IMR-90 (cell line): ENCODE measurements at regions not wholly inside any gene's neighbourhood (a gene's known extent, or its start where the extent isn't known, plus 50 kb on each side); places are given as distances from the start of the nearest gene placed in this dataset.

Experiments
- ATAC-seq: fragments of 200-7000 bp; cut with Tn5 transposase; 2 replicates; pipeline ENCODE4 v1.9.1; 2020; ENCODE audit warnings: low read depth, mild to moderate bottlenecking, moderate library complexity
- BruUV-seq: library from RNA; stranded (reverse); fragments of 400-500 nt; replicated peaks from 2 replicates; lab custom pipeline; 2021; lab: Mats Ljungman, UMichigan
- CTCF ChIA-PET: fragments of 300-600 bp; formaldehyde crosslinking; extraction: SDS; loops from one replicate; lab custom pipeline; 2021; ENCODE audit warnings: antibody characterized with exemption; lab: Yijun Ruan, JAX
- POLR2A ChIA-PET: fragments of 300-600 bp; sonication (Branson Sonifier 250); formaldehyde crosslinking; loops from one replicate; lab custom pipeline; 2022; ENCODE audit warnings: antibody characterized with exemption; ENCODE audit not compliant: unreplicated experiment; lab: Charles Lee
- DNase-seq: peaks from one replicate; pipeline ENCODE4 v3.0.0; 2013
- H2AFZ ChIP-seq: replicated peaks from 2 replicates; pipeline ENCODE3; 2013; ENCODE audit warnings: low read length, mild to moderate bottlenecking; ENCODE audit not compliant: poor library complexity
- H2AK5ac ChIP-seq: 2 replicates; pipeline ENCODE4 v1.6.1; 2013; ENCODE audit warnings: low read depth, low read length, inconsistent platforms
- H2AK9ac ChIP-seq: replicated peaks from 2 replicates; pipeline ENCODE3; 2013; ENCODE audit warnings: mild to moderate bottlenecking, low read depth, low read length, moderate library complexity; ENCODE audit not compliant: poor library complexity
- H2BK120ac ChIP-seq: 2 replicates; pipeline ENCODE4 v1.6.1; 2013; ENCODE audit warnings: low read depth, low read length, inconsistent platforms
- H2BK15ac ChIP-seq: 3 replicates; pipeline ENCODE4 v1.6.1; 2013; ENCODE audit warnings: low read depth, low read length, inconsistent platforms
- H2BK20ac ChIP-seq: 2 replicates; pipeline ENCODE4 v1.6.1; 2013; ENCODE audit warnings: low read depth, mild to moderate bottlenecking, inconsistent platforms, low read length, moderate library complexity
- H2BK5ac ChIP-seq: 2 replicates; pipeline ENCODE4 v1.6.1; 2013; ENCODE audit warnings: mild to moderate bottlenecking, low read depth, low read length, inconsistent platforms; ENCODE audit not compliant: poor library complexity, severe bottlenecking
- H3K14ac ChIP-seq: replicated peaks from 2 replicates; pipeline ENCODE4 v1.6.1; 2013; ENCODE audit warnings: low read depth, low read length, inconsistent platforms
- H3K18ac ChIP-seq: 2 replicates; pipeline ENCODE4 v1.6.1; 2013; ENCODE audit warnings: low read depth, low read length, control low read depth
- H3K23ac ChIP-seq: 2 replicates; pipeline ENCODE4 v1.6.1; 2013; ENCODE audit warnings: low read depth, low read length, inconsistent platforms
- H3K27ac ChIP-seq: 2 replicates; pipeline ENCODE4 v1.5.1; 2013; ENCODE audit warnings: mild to moderate bottlenecking, control low read depth, low read length; ENCODE audit not compliant: insufficient read depth
- H3K27me3 ChIP-seq: 2 replicates; pipeline ENCODE4 v1.6.1; 2013; ENCODE audit warnings: low read length; ENCODE audit not compliant: control insufficient read depth, insufficient read depth
- H3K36me3 ChIP-seq: 2 replicates; pipeline ENCODE4 v1.6.1; 2013; ENCODE audit warnings: low read length, mixed read lengths; ENCODE audit not compliant: control insufficient read depth, insufficient read depth
- H3K4ac ChIP-seq: 2 replicates; pipeline ENCODE4 v1.6.1; 2013; ENCODE audit warnings: low read depth, low read length, inconsistent platforms
- H3K4me1 ChIP-seq: 2 replicates; pipeline ENCODE4 v1.6.1; 2013; ENCODE audit warnings: low read length, mixed read lengths; ENCODE audit not compliant: control insufficient read depth, insufficient read depth
- H3K4me2 ChIP-seq: 2 replicates; pipeline ENCODE4 v1.6.1; 2013; ENCODE audit warnings: low read depth, mild to moderate bottlenecking, control low read depth, low read length, moderate library complexity
- H3K4me3 ChIP-seq: 2 replicates; pipeline ENCODE4 v1.5.1; 2013; ENCODE audit warnings: low read depth, mild to moderate bottlenecking, control low read depth, low read length, moderate library complexity; ENCODE audit not compliant: insufficient read depth
- H3K56ac ChIP-seq: 2 replicates; pipeline ENCODE4 v1.6.1; 2013; ENCODE audit warnings: low read length, inconsistent platforms; ENCODE audit not compliant: insufficient read depth; ENCODE audit errors: extremely low read depth
- H3K79me1 ChIP-seq, 2 experiments: 2 replicates each; pipeline ENCODE4 v1.6.1; 2013; ENCODE audit warnings: low read length in 2 of 2, inconsistent platforms in 1 of 2, low read depth in 1 of 2
- H3K9ac ChIP-seq: 2 replicates; pipeline ENCODE4 v1.6.1; 2013; ENCODE audit warnings: low read depth, low read length, control low read depth
- H3K9me1 ChIP-seq: 2 replicates; pipeline ENCODE4 v1.6.1; 2013; ENCODE audit warnings: low read length, inconsistent platforms; ENCODE audit not compliant: insufficient read depth
- H3K9me3 ChIP-seq: 2 replicates; pipeline ENCODE4 v1.6.1; 2013; ENCODE audit warnings: low read length; ENCODE audit not compliant: control insufficient read depth, insufficient read depth
- H4K20me1 ChIP-seq: 2 replicates; pipeline ENCODE4 v1.6.1; 2013; ENCODE audit warnings: low read length, inconsistent platforms; ENCODE audit not compliant: insufficient read depth
- H4K5ac ChIP-seq: 2 replicates; pipeline ENCODE4 v1.6.1; 2013; ENCODE audit warnings: mild to moderate bottlenecking, low read depth, low read length, control low read depth
- H4K8ac ChIP-seq, 2 experiments: 2 replicates each; pipeline ENCODE4 v1.6.1; 2013; ENCODE audit warnings: low read depth in 2 of 2, low read length in 2 of 2, control low read depth in 1 of 2, inconsistent platforms in 1 of 2
- H4K91ac ChIP-seq: 2 replicates; pipeline ENCODE4 v1.6.1; 2013; ENCODE audit warnings: low read depth, low read length, inconsistent platforms; ENCODE audit not compliant: insufficient read depth
- BHLHE40 ChIP-seq: fragments of 150-350 bp; IDR thresholded peaks from 2 replicates; pipeline ENCODE4 v1.6.1; 2016; ENCODE audit warnings: mild to moderate bottlenecking, low read depth, low read length
- CEBPB ChIP-seq: IDR thresholded peaks from 2 replicates; pipeline ENCODE4 v1.6.1; 2012; ENCODE audit warnings: low read depth, low read length, improper control_type of control experiment
- CHD1 ChIP-seq: IDR thresholded peaks from 2 replicates; pipeline ENCODE4 v1.6.1; 2012; ENCODE audit warnings: low read depth, low read length, improper control_type of control experiment
- FOS ChIP-seq: fragments of 150-350 bp; IDR thresholded peaks from 2 replicates; pipeline ENCODE4 v1.6.1; 2016; ENCODE audit warnings: low read depth, low read length
- MAFK ChIP-seq: IDR thresholded peaks from 2 replicates; pipeline ENCODE4 v1.6.1; 2012; ENCODE audit warnings: low read depth, low read length, improper control_type of control experiment
- MAZ ChIP-seq: IDR thresholded peaks from 2 replicates; pipeline ENCODE4 v1.6.1; 2012; ENCODE audit warnings: low read depth, mild to moderate bottlenecking, low read length, improper control_type of control experiment, moderate library complexity, borderline replicate concordance
- MXI1 ChIP-seq: IDR thresholded peaks from 2 replicates; pipeline ENCODE4 v1.6.1; 2012; ENCODE audit warnings: low read depth, mild to moderate bottlenecking, low read length, moderate library complexity, borderline replicate concordance
- NFE2L2 ChIP-seq: fragments of 150-350 bp; IDR thresholded peaks from 2 replicates; pipeline ENCODE4 v1.6.1; 2016; ENCODE audit warnings: low read depth, mild to moderate bottlenecking, low read length
- POLR2A ChIP-seq: IDR thresholded peaks from 2 replicates; pipeline ENCODE4 v1.6.1; 2012; ENCODE audit warnings: mild to moderate bottlenecking, low read depth, low read length
- RAD21 ChIP-seq: IDR thresholded peaks from 2 replicates; pipeline ENCODE4 v1.6.1; 2012; ENCODE audit warnings: low read length, improper control_type of control experiment
- RCOR1 ChIP-seq: IDR thresholded peaks from 2 replicates; pipeline ENCODE4 v1.6.1; 2012; ENCODE audit warnings: mild to moderate bottlenecking, low read length, improper control_type of control experiment; ENCODE audit not compliant: insufficient replicate concordance
- RFX5 ChIP-seq: IDR thresholded peaks from 2 replicates; pipeline ENCODE4 v1.8.0; 2012; ENCODE audit warnings: low read depth, mild to moderate bottlenecking, low read length, moderate library complexity
- SMC3 ChIP-seq: fragments of 150-350 bp; IDR thresholded peaks from 2 replicates; pipeline ENCODE4 v1.6.1; 2016; ENCODE audit warnings: low read depth, mild to moderate bottlenecking, antibody characterized with exemption, low read length, moderate library complexity
- WGBS, 2 experiments: methylation state at CpG; one replicate each; pipeline versions ENCODE4 v1.1.5 to v1.1.7; 2013; ENCODE audit warnings: missing lambda C conversion rate in 2 of 2; ENCODE audit not compliant: insufficient read length in 1 of 2; ENCODE audit errors: extremely low coverage in 2 of 2; 5-methylcytosine and 5-hydroxymethylcytosine counted together
- dilution Hi-C: fragments of 300-500 bp; cut with HindIII; formaldehyde crosslinking; loops from one replicate; pipeline ENCODE4 v1.14.3; 2018; ENCODE audit warnings: low sequenced_read_pairs; ENCODE audit not compliant: unreplicated experiment
- in situ Hi-C: fragments of 300-500 bp; cut with MboI; formaldehyde crosslinking; loops from 3 replicates; pipeline ENCODE4 v1.14.3; 2019; ENCODE audit warnings: low sequenced_read_pairs, inconsistent platforms, mixed read lengths
- intact Hi-C: fragments of 100-400 bp; cut with micrococcal nuclease; formaldehyde crosslinking; loops from 2 replicates; pipeline ENCODE4 v1.10.0; 2022
- TF ChIP-seq, protein P1 (sequence below): conservative IDR thresholded peaks from 2 replicates; pipeline ENCODE4 v1.5.1; 2012; ENCODE audit warnings: mild to moderate bottlenecking, low read depth, low read length, improper control_type of control experiment
- TF ChIP-seq, protein P2 (sequence below): fragments of 150-350 bp; IDR thresholded peaks from 2 replicates; pipeline ENCODE4 v1.6.1; 2017; ENCODE audit warnings: mild to moderate bottlenecking, antibody characterized with exemption, low read length, low read depth
- TF ChIP-seq, protein P3 (sequence below): fragments of 150-350 bp; IDR thresholded peaks from 2 replicates; pipeline ENCODE4 v1.6.1; 2016; ENCODE audit warnings: low read depth, mild to moderate bottlenecking, low read length, moderate library complexity, borderline replicate concordance

DNA sequence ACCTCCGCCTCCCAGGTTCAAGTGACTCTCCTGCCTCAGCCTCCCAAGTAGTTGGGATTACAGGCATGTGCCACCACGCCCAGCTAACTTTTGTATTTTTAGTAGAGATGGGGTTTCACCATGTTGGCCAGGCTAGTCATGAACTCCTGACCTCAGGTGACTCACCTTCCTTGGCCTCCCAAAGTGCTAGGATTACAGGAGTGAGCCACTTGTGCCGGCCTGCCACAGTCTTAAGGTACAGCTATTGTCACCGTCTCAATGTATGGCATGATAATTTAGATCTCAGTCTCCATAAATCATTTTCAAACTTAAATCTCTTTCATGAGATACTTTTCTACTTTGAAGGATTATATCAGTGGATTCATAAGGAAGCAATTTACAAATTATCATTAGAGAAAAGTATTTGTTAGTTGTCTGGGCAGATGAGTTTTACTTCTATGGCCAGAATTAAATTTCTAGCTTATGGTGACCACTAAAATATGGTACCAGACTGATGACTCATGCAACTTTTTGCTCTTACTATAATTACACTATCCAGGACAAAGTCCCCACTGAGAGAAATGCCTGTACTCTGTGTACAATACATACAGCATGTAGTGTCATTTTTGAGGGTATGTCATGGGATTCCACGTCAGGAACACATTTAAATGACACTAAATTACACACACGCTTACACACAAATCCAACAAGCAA, 1230.3 kb upstream of the GOT2 start:
- H2BK20ac ChIP-seq, result no peak overlapping the region
- no peak overlapping the region for H3K56ac ChIP-seq
- H3K14ac ChIP-seq, result no peak overlapping the region
- DNase-seq, result no peak
- no peaks in the 10 kb centered on the region for H3K9me1 ChIP-seq
- intact Hi-C loops, result no loop called here
- no peak overlapping the region for H3K27ac ChIP-seq
- no peak overlapping the region for H2BK5ac ChIP-seq
- dilution Hi-C loops, result no loop called here
- no CpG with 5 or more reads among the region's 6 CpGs for WGBS, 2 experiments
- H4K91ac ChIP-seq, result no peak overlapping the region
- no peaks in the 10 kb centered on the region for H3K79me1 ChIP-seq
- no peak for TF ChIP-seq MAFK
- TF ChIP-seq POLR2A, result no peak
- TF ChIP-seq, protein P1, sequence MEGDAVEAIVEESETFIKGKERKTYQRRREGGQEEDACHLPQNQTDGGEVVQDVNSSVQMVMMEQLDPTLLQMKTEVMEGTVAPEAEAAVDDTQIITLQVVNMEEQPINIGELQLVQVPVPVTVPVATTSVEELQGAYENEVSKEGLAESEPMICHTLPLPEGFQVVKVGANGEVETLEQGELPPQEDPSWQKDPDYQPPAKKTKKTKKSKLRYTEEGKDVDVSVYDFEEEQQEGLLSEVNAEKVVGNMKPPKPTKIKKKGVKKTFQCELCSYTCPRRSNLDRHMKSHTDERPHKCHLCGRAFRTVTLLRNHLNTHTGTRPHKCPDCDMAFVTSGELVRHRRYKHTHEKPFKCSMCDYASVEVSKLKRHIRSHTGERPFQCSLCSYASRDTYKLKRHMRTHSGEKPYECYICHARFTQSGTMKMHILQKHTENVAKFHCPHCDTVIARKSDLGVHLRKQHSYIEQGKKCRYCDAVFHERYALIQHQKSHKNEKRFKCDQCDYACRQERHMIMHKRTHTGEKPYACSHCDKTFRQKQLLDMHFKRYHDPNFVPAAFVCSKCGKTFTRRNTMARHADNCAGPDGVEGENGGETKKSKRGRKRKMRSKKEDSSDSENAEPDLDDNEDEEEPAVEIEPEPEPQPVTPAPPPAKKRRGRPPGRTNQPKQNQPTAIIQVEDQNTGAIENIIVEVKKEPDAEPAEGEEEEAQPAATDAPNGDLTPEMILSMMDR, result no peak
- no peak for TF ChIP-seq RFX5
- TF ChIP-seq SMC3, result no peak
- no peak for TF ChIP-seq CEBPB
- no peak for TF ChIP-seq CHD1
- no peak for TF ChIP-seq BHLHE40
- TF ChIP-seq, protein P2, sequence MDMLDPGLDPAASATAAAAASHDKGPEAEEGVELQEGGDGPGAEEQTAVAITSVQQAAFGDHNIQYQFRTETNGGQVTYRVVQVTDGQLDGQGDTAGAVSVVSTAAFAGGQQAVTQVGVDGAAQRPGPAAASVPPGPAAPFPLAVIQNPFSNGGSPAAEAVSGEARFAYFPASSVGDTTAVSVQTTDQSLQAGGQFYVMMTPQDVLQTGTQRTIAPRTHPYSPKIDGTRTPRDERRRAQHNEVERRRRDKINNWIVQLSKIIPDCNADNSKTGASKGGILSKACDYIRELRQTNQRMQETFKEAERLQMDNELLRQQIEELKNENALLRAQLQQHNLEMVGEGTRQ, result no peak
- TF ChIP-seq MXI1, result no peak
- no peak for TF ChIP-seq FOS
- TF ChIP-seq, protein P3, sequence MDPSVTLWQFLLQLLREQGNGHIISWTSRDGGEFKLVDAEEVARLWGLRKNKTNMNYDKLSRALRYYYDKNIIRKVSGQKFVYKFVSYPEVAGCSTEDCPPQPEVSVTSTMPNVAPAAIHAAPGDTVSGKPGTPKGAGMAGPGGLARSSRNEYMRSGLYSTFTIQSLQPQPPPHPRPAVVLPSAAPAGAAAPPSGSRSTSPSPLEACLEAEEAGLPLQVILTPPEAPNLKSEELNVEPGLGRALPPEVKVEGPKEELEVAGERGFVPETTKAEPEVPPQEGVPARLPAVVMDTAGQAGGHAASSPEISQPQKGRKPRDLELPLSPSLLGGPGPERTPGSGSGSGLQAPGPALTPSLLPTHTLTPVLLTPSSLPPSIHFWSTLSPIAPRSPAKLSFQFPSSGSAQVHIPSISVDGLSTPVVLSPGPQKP, result no peak
- no peak for TF ChIP-seq MAZ
- no peak for TF ChIP-seq RAD21
- TF ChIP-seq RCOR1, result no peak
- no peak for TF ChIP-seq NFE2L2
- no peaks in the 10 kb centered on the region for H3K27me3 ChIP-seq
- H4K8ac ChIP-seq, result no peak overlapping the region
- H3K23ac ChIP-seq, result no peak overlapping the region
- H2AK5ac ChIP-seq, result no peak overlapping the region
- H4K20me1 ChIP-seq, result no peaks in the 10 kb centered on the region
- CTCF ChIA-PET, result no interaction called here
- no peak overlapping the region for H2BK120ac ChIP-seq
- in situ Hi-C loops, result no loop called here
- H3K4ac ChIP-seq, result no peak overlapping the region
- no peak for ATAC-seq
- H3K4me3 ChIP-seq, result no peak overlapping the region
- H3K9ac ChIP-seq, result no peak overlapping the region
- no peak overlapping the region for H2AK9ac ChIP-seq
- no peak overlapping the region for H3K18ac ChIP-seq
- POLR2A ChIA-PET, result no interaction called here
- H2AFZ ChIP-seq, result no peak overlapping the region
- no peaks in the 10 kb centered on the region for H3K36me3 ChIP-seq
- H3K4me1 ChIP-seq, result no peaks in the 10 kb centered on the region
- H3K9me3 ChIP-seq, result peaks cover 5% of the 10 kb centered on the region; the same call in 1 of the 2 replicates
- no peak overlapping the region for H3K4me2 ChIP-seq
- no peak overlapping the region for H4K5ac ChIP-seq
- no peak overlapping the region for H2BK15ac ChIP-seq
- no TSS peak for BruUV-seq
